Fibroblast of lung (primary cell): ENCODE measurements at regions not wholly inside any gene's neighbourhood (a gene's known extent, or its start where the extent isn't known, plus 50 kb on each side); places are given as distances from the start of the nearest gene placed in this dataset.

Experiments
- DNase-seq, 2 donors: peaks; one replicate each; pipeline versions ENCODE4 v3.0.0 to v3.0.0-alpha.2; 2010; ENCODE audit warnings: low read depth in 2 of 2
- H2AFZ ChIP-seq: 2 replicates; pipeline ENCODE4 v1.5.1; 2012; ENCODE audit warnings: low read length, control low read depth, inconsistent platforms
- H3K27ac ChIP-seq: 2 replicates; pipeline ENCODE4 v1.5.1; 2011; ENCODE audit warnings: low read length, control low read depth; ENCODE audit not compliant: insufficient read depth
- H3K27me3 ChIP-seq: 2 replicates; pipeline ENCODE4 v1.5.1; 2011; ENCODE audit warnings: mild to moderate bottlenecking, low read length; ENCODE audit not compliant: control insufficient read depth, insufficient read depth
- H3K36me3 ChIP-seq: 2 replicates; pipeline ENCODE4 v1.5.1; 2011; ENCODE audit warnings: low read length; ENCODE audit not compliant: control insufficient read depth, insufficient read depth
- H3K4me1 ChIP-seq: 2 replicates; pipeline ENCODE4 v1.5.1; 2011; ENCODE audit warnings: low read length; ENCODE audit not compliant: control insufficient read depth, insufficient read depth; ENCODE audit errors: extremely low read depth
- H3K4me2 ChIP-seq: 2 replicates; pipeline ENCODE4 v1.5.1; 2011; ENCODE audit warnings: low read length, control low read depth; ENCODE audit not compliant: insufficient read depth; ENCODE audit errors: extremely low read depth
- H3K4me3 ChIP-seq, 4 experiments: fragments of 200-600 bp in 1 of 4; sonication (generic) in 1 of 4; replicated peaks in 1 of 4; 2 replicates each; pipeline ENCODE4 v1.5.1; 2011 to 2016; ENCODE audit warnings: low read length in 4 of 4, low read depth in 3 of 4, mild to moderate bottlenecking in 3 of 4, control low read depth in 2 of 4, inconsistent platforms in 1 of 4, mixed read lengths in 1 of 4; ENCODE audit not compliant: insufficient read depth in 1 of 4; ENCODE audit errors: control extremely low read depth in 1 of 4
- H3K79me2 ChIP-seq: 2 replicates; pipeline ENCODE4 v1.5.1; 2012; ENCODE audit warnings: mild to moderate bottlenecking, low read length, inconsistent platforms; ENCODE audit not compliant: control insufficient read depth, insufficient read depth
- H3K9ac ChIP-seq: 2 replicates; pipeline ENCODE4 v1.5.1; 2011; ENCODE audit warnings: mild to moderate bottlenecking, low read length, control low read depth; ENCODE audit not compliant: insufficient read depth
- H3K9me3 ChIP-seq: 2 replicates; pipeline ENCODE4 v1.5.1; 2012; ENCODE audit warnings: low read depth, low read length; ENCODE audit not compliant: control insufficient read depth, insufficient read depth
- H4K20me1 ChIP-seq: 2 replicates; pipeline ENCODE4 v1.5.1; 2011; ENCODE audit warnings: low read length; ENCODE audit not compliant: control insufficient read depth, insufficient read depth; ENCODE audit errors: extremely low read depth
- EZH2 ChIP-seq: IDR thresholded peaks from 2 replicates; pipeline ENCODE4 v1.5.1; 2012; ENCODE audit warnings: low read length, control low read depth, mild to moderate bottlenecking; ENCODE audit errors: missing control alignments
- TF ChIP-seq, protein P1 (sequence below), 2 donors: IDR thresholded peaks in 1 of 2; conservative IDR thresholded peaks in 1 of 2; 1 replicate in 1 of 2; 2 replicates in 1 of 2; pipeline ENCODE4 v1.5.1; 2011 to 2012; ENCODE audit warnings: low read length in 2 of 2, control low read depth in 1 of 2, inconsistent platforms in 1 of 2, low read depth in 1 of 2, mild to moderate bottlenecking in 1 of 2

DNA sequence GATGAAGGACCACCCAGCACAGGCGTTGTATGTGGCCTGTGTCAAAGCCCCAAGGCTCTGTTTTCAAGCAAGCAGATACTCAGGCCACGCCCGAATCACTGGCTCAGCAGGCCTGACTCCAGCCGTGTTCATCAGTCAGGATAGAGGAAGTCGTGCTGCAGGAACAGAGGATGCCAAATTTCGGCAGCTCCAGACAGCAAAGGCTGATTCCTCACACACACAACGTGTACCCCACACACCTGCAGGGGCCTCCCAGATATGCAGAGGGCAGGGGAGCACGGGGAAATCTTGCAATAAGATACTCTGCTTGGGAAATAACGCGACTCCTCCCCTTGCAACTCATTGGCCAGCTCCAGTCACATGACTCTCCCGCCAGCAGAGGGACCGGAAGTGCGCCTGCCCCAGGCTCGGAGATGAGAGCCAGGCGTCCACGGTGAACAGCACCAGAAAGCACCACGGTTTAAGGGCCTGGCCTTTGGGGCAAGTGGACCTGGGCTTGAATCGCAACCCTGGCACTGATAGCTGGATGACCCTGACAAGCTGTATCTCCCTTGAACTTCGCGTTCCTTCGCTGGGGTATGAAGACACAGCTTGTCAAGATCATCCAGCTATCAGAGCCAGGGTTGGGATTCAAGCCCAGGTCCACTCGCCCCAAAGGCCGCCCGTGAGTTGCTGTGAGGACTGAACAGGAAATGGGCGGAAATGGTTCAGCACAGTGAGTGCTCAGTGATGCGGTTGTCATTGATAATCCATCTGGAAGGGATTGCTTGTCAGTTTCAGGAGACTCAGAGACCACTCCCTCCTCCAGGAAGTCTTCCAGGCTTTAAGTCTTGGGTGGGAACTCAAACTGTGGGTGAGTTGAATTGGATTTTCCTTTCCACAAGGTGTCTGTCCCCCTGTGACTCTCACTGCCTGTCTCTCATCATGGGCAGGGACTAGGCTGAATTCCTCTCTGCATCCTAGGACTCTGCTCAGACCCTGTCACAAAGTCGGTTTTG is 88.5 kb downstream of the MYEOV start:
- H3K4me3 ChIP-seq = no peak overlapping the region
- DNase-seq = peak in 1 of 2 donors; percentile 40
- H3K27ac ChIP-seq = no peak overlapping the region

DNA sequence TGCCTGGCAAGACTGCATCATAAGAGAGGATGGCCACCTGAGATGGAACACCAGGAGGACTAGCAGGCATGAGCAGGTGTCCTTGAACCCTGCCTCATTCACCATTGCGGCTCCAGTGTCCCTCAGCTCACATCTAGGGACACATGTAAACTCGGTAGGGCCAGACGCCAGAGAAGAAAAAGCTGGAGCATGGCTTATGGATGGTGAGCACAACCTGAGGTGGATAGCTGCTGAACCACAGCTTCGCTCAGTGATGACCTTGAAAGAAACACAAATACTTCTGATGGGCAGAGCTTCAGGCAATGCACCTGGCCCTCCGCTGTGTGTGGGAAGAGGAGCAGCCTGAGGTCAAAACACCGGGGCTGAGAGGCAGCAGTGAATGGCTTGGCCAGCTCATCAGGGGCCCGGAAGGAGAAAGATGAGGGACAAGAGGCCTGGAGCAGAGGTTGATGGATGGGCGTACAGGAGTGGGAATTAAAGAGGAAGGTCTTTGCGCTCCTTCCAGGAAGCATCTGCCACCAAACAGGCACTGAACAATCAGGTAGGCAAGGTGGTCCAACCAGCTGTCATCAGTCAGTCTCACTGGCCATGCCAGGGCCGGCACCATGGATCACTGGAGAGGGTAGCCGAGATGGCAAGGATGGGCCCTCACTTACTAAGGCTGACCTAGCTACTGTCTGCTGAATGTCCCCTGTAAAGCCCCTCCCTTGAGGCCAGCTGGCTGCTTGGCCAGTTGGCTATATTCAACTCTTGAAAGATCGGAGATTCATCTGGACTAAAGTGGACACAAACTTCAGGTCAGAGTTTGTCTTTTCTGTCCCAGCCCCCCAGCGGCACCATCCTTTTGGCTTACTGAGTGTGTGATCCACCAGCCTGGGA is 89.7 kb downstream of the MYEOV start:
- no peak overlapping the region for H2AFZ ChIP-seq
- no peak overlapping the region for H3K4me2 ChIP-seq
- H3K4me1 ChIP-seq = no peaks in the 10 kb centered on the region
- no peaks in the 10 kb centered on the region for H3K36me3 ChIP-seq
- H3K9me3 ChIP-seq = no peaks in the 10 kb centered on the region
- H3K27me3 ChIP-seq = no peaks in the 10 kb centered on the region
- no peak overlapping the region for H3K27ac ChIP-seq
- TF ChIP-seq EZH2 = no peak
- TF ChIP-seq, protein P1, sequence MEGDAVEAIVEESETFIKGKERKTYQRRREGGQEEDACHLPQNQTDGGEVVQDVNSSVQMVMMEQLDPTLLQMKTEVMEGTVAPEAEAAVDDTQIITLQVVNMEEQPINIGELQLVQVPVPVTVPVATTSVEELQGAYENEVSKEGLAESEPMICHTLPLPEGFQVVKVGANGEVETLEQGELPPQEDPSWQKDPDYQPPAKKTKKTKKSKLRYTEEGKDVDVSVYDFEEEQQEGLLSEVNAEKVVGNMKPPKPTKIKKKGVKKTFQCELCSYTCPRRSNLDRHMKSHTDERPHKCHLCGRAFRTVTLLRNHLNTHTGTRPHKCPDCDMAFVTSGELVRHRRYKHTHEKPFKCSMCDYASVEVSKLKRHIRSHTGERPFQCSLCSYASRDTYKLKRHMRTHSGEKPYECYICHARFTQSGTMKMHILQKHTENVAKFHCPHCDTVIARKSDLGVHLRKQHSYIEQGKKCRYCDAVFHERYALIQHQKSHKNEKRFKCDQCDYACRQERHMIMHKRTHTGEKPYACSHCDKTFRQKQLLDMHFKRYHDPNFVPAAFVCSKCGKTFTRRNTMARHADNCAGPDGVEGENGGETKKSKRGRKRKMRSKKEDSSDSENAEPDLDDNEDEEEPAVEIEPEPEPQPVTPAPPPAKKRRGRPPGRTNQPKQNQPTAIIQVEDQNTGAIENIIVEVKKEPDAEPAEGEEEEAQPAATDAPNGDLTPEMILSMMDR (conservative IDR thresholded peaks at IDR 0.05 in 1 of 2, IDR thresholded peaks at IDR 0.05 in 1 of 2; ENCODE audit: low read depth in 1 of 2, low read length in 2 of 2) = no peak
- no peak overlapping the region for H3K9ac ChIP-seq
- no peak overlapping the region for H3K4me3 ChIP-seq
- no peaks in the 10 kb centered on the region for H3K79me2 ChIP-seq
- no peaks in the 10 kb centered on the region for H4K20me1 ChIP-seq
- no peak for DNase-seq

More for the DNA sequence above, 88.5 kb downstream of the MYEOV start:
- H2AFZ ChIP-seq = no peak overlapping the region
- no peaks in the 10 kb centered on the region for H3K79me2 ChIP-seq
- H3K27me3 ChIP-seq = no peaks in the 10 kb centered on the region
- no peaks in the 10 kb centered on the region for H3K4me1 ChIP-seq
- no peaks in the 10 kb centered on the region for H3K36me3 ChIP-seq
- no peaks in the 10 kb centered on the region for H3K9me3 ChIP-seq
- peak overlapping the region; percentile 13 for H3K4me2 ChIP-seq
- TF ChIP-seq, protein P1 (conservative IDR thresholded peaks at IDR 0.05 in 1 of 2, IDR thresholded peaks at IDR 0.05 in 1 of 2; ENCODE audit: low read depth in 1 of 2, low read length in 2 of 2) = no peak
- no peak for TF ChIP-seq EZH2
- H3K9ac ChIP-seq = no peak overlapping the region
- no peaks in the 10 kb centered on the region for H4K20me1 ChIP-seq
